HG03159 (cell line): ENCODE measurements at regions not wholly inside any gene's neighbourhood (a gene's known extent, or its start where the extent isn't known, plus 50 kb on each side); places are given as distances from the start of the nearest gene placed in this dataset.
A peak's percentile ranks its signal among the peaks of the same experiment; 100 is the strongest.

ENCODE experiments used
- ATAC-seq: cut with Tn5 transposase; IDR thresholded peaks from one replicate; pipeline ENCODE4 v1.9.1; 2021; ENCODE audit warnings: mild to moderate bottlenecking, moderate library complexity; ENCODE audit not compliant: unreplicated experiment

GRCh38 chr13:64962404-64962803 is 2267.7 kb downstream of the PCDH9 start:
- no peak for ATAC-seq

DNA sequence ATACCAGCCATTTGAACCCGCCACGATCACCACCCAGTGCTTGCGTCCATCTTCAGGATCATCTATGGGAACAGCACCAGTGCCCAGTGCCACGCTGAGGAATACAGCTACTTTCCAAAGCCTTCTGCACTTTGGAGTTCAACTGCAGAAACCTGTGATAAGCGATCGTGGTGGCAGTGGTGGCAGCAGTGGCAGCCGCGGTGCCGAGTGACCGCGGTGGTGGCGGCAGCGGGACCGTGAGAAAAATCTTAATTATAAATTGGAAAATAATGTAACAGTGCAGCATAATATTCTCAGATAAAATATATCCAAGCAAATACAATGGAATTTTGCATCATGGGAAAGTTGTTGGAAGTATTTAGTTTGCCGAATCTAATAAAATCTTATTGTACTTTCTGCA is 2270.9 kb downstream of the PCDH9 start:
- no peak for ATAC-seq

DNA sequence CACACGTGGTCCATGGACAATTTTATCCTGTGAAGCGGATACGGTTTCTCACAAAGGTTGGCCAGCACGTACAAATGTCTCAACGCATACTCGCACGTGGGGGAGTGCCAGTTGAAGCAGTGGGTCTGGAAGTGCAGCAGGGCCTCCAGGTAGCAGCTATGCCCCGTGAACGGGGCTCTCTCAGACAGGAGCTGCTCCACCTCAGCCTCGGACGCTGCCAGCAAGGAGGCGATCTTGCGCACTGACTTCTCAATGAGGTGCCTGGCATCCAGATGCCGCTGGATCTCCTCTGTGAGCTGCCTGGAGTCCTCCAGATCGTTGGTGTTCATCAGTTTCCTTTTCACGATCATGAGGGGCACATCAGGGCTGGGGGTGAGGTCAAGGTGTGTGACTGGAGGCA is 2272.0 kb downstream of the PCDH9 start:
- ATAC-seq = no peak

GRCh38 chr13:64938660-64939059 is 2291.5 kb downstream of the PCDH9 start:
- ATAC-seq = no peak

GRCh38 chr13:64937302-64937701 is 2292.8 kb downstream of the PCDH9 start:
- no peak for ATAC-seq

DNA sequence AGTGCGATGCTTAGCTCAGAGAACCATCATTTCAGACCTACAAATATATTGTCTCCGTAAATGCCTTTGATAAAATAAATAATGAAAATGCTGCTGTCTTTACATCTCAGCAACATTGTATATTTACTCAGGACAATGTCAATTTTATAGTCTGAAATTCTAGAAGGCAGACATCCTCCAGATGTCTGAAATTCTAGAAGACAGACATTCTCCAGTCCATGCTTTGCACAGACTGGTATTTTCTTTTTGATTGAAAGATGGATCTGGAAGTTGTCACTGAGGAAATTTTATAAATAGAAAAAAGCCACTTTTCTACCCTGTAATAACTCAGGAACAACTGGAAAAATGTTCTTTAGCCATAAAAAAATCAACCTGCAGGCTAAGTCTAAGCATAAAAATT is 2293.3 kb downstream of the PCDH9 start:
- ATAC-seq = no peak

DNA sequence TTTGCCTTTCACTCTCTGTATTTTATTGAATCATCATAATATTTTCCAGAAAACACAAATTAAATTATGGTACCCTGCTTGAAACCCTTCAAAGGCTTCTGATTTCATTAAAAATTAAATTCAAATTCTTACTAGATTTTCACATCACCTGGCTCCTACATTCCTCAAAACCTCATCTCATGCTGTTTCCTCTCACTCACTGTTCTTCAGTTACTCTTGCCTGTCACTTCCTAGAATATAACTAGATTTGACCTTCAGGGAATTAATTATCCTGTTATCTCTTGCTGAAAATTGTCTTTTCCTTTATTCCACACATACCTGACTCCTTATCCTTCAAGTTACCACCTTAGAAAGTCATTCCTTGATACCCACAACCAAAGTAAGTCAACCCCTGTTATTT is 2294.7 kb downstream of the PCDH9 start:
- no peak for ATAC-seq

- ATAC-seq = no peak
Observed at GRCh38 chr13:64934569-64935362, 2295.4 kb downstream of the PCDH9 start.

- ATAC-seq = no peak
Observed at GRCh38 chr13:64930636-64931035, 2299.5 kb downstream of the PCDH9 start.

DNA sequence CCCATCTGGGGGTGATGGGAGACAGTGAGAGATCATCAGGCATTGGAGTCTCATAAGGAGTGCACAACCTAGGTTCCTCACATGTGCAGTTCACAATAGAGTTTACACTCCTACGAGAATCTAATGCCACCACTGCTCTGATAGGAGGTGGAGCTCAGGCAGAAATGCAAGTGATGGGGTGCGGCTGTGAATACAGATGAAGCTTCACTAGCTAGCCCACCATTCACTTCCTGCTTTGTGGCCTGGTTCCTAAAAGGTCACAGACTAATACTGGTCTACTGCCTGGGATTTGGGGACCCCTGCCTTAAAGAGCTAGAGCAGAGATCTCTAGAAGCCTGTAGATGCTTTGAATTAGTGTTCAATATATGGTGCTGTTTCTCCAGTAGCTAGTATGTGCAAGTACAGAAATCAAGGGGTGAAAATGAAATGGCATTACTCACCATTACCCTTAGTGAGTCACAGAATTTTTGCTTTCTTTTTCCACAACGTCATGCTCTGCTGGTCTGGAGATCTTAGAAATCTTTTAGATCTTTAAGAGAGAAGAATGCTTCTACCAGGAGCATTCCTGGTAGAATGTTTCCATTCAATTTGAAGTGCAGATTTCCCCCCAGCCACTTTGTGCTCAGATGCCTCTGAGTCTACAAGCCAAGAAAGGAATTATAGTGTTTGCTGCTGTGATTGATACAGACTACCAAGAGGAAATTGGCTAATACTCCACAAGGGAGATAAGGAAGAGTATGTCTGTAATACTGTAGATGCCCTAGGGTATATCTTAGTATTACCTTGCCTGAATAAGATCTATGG is 2301.2 kb downstream of the PCDH9 start:
- ATAC-seq = peak; percentile 92

GRCh38 chr13:64925727-64926126 is 2304.4 kb downstream of the PCDH9 start:
- no peak for ATAC-seq

DNA sequence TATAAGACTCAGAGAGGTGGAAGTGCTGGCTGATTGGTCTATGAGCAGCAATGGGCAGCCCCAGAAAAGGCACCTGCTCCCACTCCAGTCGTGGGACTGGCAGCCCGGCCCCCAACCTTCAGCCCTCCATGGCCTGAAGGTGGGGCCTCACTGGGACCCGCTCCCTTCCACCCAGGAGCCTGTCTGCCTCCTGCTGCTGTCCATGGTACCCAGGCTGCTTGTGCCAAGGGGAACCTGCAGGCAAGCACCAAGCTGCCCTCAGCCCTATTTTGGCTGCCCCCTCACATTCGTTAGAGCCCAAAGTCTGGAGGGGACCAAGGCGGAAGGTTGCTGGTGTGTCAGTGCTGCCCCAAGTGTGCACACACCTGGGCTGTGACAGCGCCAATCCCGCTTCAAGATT is 2304.9 kb downstream of the PCDH9 start:
- ATAC-seq = no peak

- no peak for ATAC-seq
Observed at GRCh38 chr13:64924401-64924800, 2305.7 kb downstream of the PCDH9 start.

DNA sequence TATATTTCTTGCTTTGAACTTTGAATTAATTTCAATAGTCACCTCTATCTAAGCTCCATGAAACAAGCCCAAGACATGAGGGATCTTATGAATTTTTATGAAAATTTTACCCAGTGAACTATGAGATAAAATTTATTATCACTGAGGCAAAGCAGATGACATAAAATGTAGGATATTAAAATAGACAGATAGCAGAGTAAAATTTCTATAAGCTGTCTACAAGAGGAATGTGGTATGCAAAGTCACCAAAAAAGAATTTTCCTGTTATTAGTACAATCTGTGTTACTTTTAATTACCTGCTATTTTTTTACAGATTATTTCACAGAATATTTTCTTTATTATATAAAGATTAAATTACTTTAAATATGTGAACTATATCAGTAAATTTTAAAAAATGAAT is 2312.6 kb downstream of the PCDH9 start:
- no peak for ATAC-seq

DNA sequence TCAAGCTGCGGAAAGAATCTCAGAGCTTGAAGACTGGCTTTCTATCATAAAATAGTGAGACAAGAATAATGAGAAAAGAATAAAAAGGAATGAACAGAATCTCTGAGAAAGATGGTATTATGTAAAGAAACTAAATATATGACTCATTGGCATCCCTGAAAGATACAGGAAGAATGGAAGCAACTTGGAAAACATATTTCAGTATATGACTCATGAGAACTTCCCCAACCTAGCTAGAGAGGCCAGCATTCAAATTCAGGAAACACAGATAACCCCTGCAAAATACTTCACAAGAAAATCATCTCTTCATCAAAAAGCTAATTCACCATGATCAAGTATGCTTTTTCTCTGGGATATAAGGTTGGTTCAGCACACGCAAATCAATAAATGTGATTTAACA is 2318.0 kb downstream of the PCDH9 start:
- no peak for ATAC-seq

- no peak for ATAC-seq
Observed at GRCh38 chr13:64910096-64910495, 2320.0 kb downstream of the PCDH9 start.

DNA sequence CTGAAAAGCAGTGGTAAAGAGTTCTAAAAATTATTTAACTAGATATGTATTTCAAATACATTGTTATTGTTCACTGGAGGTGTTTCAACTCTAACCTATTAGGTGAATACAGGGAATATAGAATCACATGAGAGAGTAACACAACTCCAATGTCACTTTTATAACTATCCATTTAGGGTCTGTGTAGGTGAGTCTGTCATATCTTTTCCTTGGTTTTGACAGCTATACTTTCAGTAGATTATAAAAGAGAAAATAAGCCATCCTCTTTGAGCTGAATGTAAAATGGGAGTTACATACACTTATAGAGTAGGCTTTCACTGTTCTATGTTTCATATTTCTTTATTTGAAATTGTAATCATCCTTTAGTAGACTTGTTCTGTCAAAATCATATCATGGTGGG is 2321.0 kb downstream of the PCDH9 start:
- ATAC-seq = no peak

- no peak for ATAC-seq
Observed at GRCh38 chr13:64900039-64900438, 2330.1 kb downstream of the PCDH9 start.

DNA sequence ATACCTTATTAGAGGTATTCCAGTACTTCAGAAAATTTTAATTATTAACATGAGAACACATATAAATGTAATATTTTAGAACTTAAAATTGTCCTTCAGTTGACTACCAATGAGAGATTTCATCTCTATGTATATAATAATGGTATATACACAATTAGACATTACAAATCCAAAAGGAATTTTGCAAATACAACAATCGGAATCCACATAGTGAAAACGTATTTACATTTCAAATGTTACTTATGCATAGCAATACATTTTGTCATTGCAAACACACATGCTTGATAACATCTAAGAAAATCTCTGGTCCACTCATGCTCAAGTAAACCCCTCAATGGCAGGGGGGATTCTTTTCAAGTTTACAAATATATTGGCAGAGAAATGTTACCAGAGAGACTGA is 2345.2 kb downstream of the PCDH9 start:
- ATAC-seq = no peak

DNA sequence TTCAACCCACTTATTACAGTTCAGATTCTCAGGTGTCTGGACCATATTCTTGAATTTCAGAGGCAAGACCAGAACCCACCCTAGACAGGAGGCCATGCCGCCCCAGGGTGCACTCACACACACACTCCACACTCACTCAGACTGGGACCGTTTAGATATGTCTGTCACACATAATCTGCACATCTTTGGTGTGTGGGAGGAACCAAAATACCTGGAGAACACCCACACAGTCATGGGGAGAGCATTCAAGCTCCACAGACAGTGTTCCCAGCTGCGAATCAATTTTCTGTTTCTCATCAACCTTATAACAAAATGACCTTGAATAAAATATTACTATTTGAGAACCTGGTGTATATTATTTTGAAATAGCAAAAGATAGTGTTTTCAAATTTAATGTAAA is 2353.0 kb downstream of the PCDH9 start:
- no peak for ATAC-seq

DNA sequence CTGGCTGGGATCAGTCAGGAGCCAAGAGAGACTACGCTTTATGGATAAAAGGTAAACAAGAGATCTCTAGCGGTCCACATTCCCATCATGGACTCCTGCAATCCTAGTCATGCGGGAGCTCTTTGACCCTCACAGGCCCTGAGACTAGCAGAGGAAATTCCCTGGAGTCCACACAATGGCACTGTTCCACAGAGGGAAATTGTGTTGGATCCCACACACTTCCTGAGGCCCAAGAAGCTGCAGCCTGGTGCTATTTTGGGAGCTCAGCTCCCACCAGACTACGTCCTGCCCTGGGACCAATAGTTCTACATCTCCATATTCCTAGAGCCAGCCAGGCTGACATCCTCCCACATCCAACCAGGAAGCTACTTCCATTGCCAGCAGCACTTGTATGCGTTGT is 2358.4 kb downstream of the PCDH9 start:
- no peak for ATAC-seq

- ATAC-seq = no peak
Observed at GRCh38 chr13:64869539-64869938, 2360.6 kb downstream of the PCDH9 start.
